HepG2 (cell line): ENCODE measurements at regions not wholly inside any gene's neighbourhood (a gene's known extent, or its start where the extent isn't known, plus 50 kb on each side); places are given as distances from the start of the nearest gene placed in this dataset.

Experiments used
- ATAC-seq: fragments of 200-7000 bp; cut with Tn5 transposase; 3 replicates; pipeline ENCODE4 v1.9.1; 2020; ENCODE audit warnings: mild to moderate bottlenecking, moderate library complexity
- BruUV-seq: library from RNA; stranded (reverse); fragments of 400-500 nt; replicated peaks from 2 replicates; lab custom pipeline; 2021; lab: Mats Ljungman, UMichigan
- CTCF ChIA-PET: fragments of 300-600 bp; formaldehyde crosslinking; extraction: SDS; loops from one replicate; lab custom pipeline; 2021; ENCODE audit warnings: low total read pairs, inconsistent platforms, low intra/inter-chr PET ratio; lab: Yijun Ruan, JAX
- POLR2A ChIA-PET: fragments of 350-600 bp; sonication (Branson Sonifier 250); formaldehyde crosslinking; loops from one replicate; lab custom pipeline; 2020; ENCODE audit warnings: antibody characterized with exemption, inconsistent platforms; lab: Yijun Ruan, JAX
- DNase-seq: peaks from one replicate; pipeline ENCODE4 v3.0.0-alpha.2; 2015; ENCODE audit warnings: low spot score
- FAIRE-seq: peaks from 3 replicates; lab custom pipeline; 2011; peaks lifted over from hg19 to GRCh38; lab: Jason Lieb, UNC
- H2AFZ ChIP-seq: one replicate; pipeline ENCODE4 v1.6.1; 2011; ENCODE audit warnings: low read length, inconsistent platforms
- H3K27ac ChIP-seq: fragments of 300-600 bp; 3 replicates; pipeline ENCODE4 v1.8.0; 2011; ENCODE audit warnings: mixed run types, mild to moderate bottlenecking, mixed read lengths, low read length, inconsistent platforms; ENCODE audit not compliant: insufficient read depth; ENCODE audit errors: extremely low read length
- H3K27me3 ChIP-seq, 2 experiments: fragments of 200-600 bp in 1 of 2; 2 replicates in 1 of 2; 3 replicates in 1 of 2; pipeline versions ENCODE4 v1.6.0 to v1.8.0; 2011; ENCODE audit warnings: low read length in 2 of 2, mild to moderate bottlenecking in 2 of 2, moderate library complexity in 2 of 2, inconsistent platforms in 1 of 2; ENCODE audit not compliant: insufficient read depth in 2 of 2, control insufficient read depth in 1 of 2
- H3K36me3 ChIP-seq, 2 experiments: fragments of 200-600 bp in 1 of 2; replicated peaks in 1 of 2; 2 replicates in 1 of 2; 3 replicates in 1 of 2; pipeline versions ENCODE4 v1.5.1 to v1.8.0; 2011; ENCODE audit warnings: low read length in 2 of 2, inconsistent platforms in 1 of 2; ENCODE audit not compliant: insufficient read depth in 2 of 2, control insufficient read depth in 1 of 2
- H3K4me1 ChIP-seq: 2 replicates; pipeline ENCODE4 v1.5.1; 2012; ENCODE audit warnings: low read length, inconsistent platforms; ENCODE audit not compliant: insufficient read depth
- H3K4me2 ChIP-seq: 2 replicates; pipeline ENCODE4 v1.6.0; 2011; ENCODE audit warnings: low read depth, low read length, inconsistent platforms
- H3K4me3 ChIP-seq, 3 experiments: fragments of 200-600 bp in 1 of 3; sonication (generic), shearing (Covaris generic) in 1 of 3; replicated peaks in 1 of 3; 2 replicates each; pipeline ENCODE4 v1.5.1; 2011 to 2016; ENCODE audit warnings: low read length in 3 of 3, inconsistent platforms in 2 of 3, low read depth in 2 of 3, mild to moderate bottlenecking in 2 of 3, control low read depth in 1 of 3, mixed read lengths in 1 of 3; ENCODE audit not compliant: insufficient read depth in 1 of 3
- H3K79me2 ChIP-seq: one replicate; pipeline ENCODE4 v1.6.1; 2011; ENCODE audit warnings: low read length, inconsistent platforms; ENCODE audit not compliant: insufficient read depth
- H3K9ac ChIP-seq: 2 replicates; pipeline ENCODE4 v1.6.0; 2011; ENCODE audit warnings: mild to moderate bottlenecking, low read depth, low read length, inconsistent platforms; ENCODE audit not compliant: insufficient read depth
- H3K9me3 ChIP-seq: 2 replicates; pipeline ENCODE4 v1.5.1; 2012; ENCODE audit warnings: mild to moderate bottlenecking, low read length
- H4K20me1 ChIP-seq: 2 replicates; pipeline ENCODE4 v1.6.0; 2011; ENCODE audit warnings: inconsistent platforms, mild to moderate bottlenecking, low read length, moderate library complexity; ENCODE audit not compliant: insufficient read depth
- CHCHD3 ChIP-seq: sonication (generic); formaldehyde crosslinking; IDR thresholded peaks from 2 replicates; pipeline ENCODE4 v1.8.0; 2022; ENCODE audit warnings: mild to moderate bottlenecking, missing genetic modification reagents, moderate library complexity
- ZBTB26 ChIP-seq: IDR thresholded peaks from 2 replicates; pipeline ENCODE4 v1.6.1; 2016; ENCODE audit warnings: missing compliant biosample characterization, missing genetic modification reagents, borderline replicate concordance
- ZFP62 ChIP-seq: sonication (generic); formaldehyde crosslinking; IDR thresholded peaks from 2 replicates; pipeline ENCODE4 v1.4.0; 2020; ENCODE audit warnings: missing genetic modification reagents
- ZHX1 ChIP-seq: sonication (generic); formaldehyde crosslinking; IDR thresholded peaks from 2 replicates; pipeline ENCODE4 v1.8.1; 2022; ENCODE audit warnings: low read depth, mild to moderate bottlenecking, missing genetic modification reagents
- ZNF232 ChIP-seq: sonication (generic); formaldehyde crosslinking; IDR thresholded peaks from 2 replicates; pipeline ENCODE4 v1.4.0; 2020; ENCODE audit warnings: missing genetic modification reagents, borderline replicate concordance
- ZSCAN31 ChIP-seq: sonication (generic); formaldehyde crosslinking; IDR thresholded peaks from 2 replicates; pipeline ENCODE4 v1.5.0; 2020; ENCODE audit warnings: low read depth, mild to moderate bottlenecking, missing genetic modification reagents
- WGBS: methylation state at CpG from one replicate; pipeline ENCODE4 v1.1.6; 2017; ENCODE audit warnings: low lambda C conversion rate; 5-methylcytosine and 5-hydroxymethylcytosine counted together
- in situ Hi-C: cut with HindIII; loops from 2 replicates; pipeline ENCODE4 v1.10.0; 2017; ENCODE audit warnings: low pct_unique_long_range_greater_than_20kb; ENCODE audit not compliant: extremely low pct_ligation_motif_present
- intact Hi-C: fragments of 100-400 bp; cut with micrococcal nuclease; formaldehyde crosslinking; loops from one replicate; pipeline ENCODE4 v1.10.0; 2022; ENCODE audit not compliant: unreplicated experiment

- no peak overlapping the region for H3K27ac ChIP-seq
- DNase-seq (no peak), ATAC-seq (no peak), FAIRE-seq (no peak)
- ChIA-PET CTCF (no interaction called here), POLR2A (no interaction called here)
- H3K4me2 ChIP-seq = no peak overlapping the region
- intact Hi-C loops = no loop called here
- no peak overlapping the region for H2AFZ ChIP-seq
- no peaks in the 10 kb centered on the region for H3K79me2 ChIP-seq
- WGBS = 1% methylated on average over 3 of the region's 3 CpGs
- TF ChIP-seq ZBTB26 (no peak), ZFP62 (CRISPR knock-in tag) (no peak), ZNF232 (CRISPR knock-in tag) (no peak), ZSCAN31 (no peak), CHCHD3 (CRISPR knock-in tag) (no peak), ZHX1 (CRISPR knock-in tag) (no peak)
- H3K9me3 ChIP-seq = no peaks in the 10 kb centered on the region
- no peaks in the 10 kb centered on the region for H4K20me1 ChIP-seq
- no peak overlapping the region for H3K4me3 ChIP-seq
- in situ Hi-C loops = no loop called here
- H3K27me3 ChIP-seq = no peaks in the 10 kb centered on the region
- no peaks in the 10 kb centered on the region for H3K36me3 ChIP-seq
- H3K9ac ChIP-seq = no peak overlapping the region
- BruUV-seq = no TSS peak
- no peaks in the 10 kb centered on the region for H3K4me1 ChIP-seq
These were observed 113.6 kb upstream of the EMCN start for GRCh38 chr4:100631281-100631968.
